ENCODE measurements at regions not wholly inside any gene's neighbourhood (a gene's known extent, or its start where the extent isn't known, plus 50 kb on each side); places are given as distances from the start of the nearest gene placed in this dataset.
"Not testable (repeated sequence)": the region's sequence is repeated elsewhere in the genome, so short reads cannot be mapped to it uniquely, and the experiment has no call there.

DNA sequence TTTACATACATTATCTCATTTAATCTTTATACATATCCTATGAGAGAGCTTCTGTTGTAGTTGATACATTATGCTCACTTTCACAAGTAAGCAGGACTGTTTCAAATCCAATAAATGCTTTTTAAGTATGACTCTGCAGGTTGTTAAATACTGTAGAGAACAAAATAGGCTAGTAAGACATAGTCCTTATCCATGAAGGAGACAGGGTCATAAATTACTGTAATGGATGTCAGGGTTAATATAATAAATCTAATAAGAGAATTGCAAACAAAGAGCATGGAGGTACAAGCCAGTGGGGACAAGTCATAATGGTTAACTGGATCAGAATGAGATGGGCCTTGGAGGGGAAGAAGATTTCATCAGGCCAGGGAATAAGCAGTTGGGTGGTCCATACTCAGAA, 303.8 kb upstream of the RGS6 start:
- no peaks in the 10 kb centered on the region for H3K27me3 Mint-ChIP-seq (ENCODE audit: low read depth)
- TF ChIP-seq, protein P1, sequence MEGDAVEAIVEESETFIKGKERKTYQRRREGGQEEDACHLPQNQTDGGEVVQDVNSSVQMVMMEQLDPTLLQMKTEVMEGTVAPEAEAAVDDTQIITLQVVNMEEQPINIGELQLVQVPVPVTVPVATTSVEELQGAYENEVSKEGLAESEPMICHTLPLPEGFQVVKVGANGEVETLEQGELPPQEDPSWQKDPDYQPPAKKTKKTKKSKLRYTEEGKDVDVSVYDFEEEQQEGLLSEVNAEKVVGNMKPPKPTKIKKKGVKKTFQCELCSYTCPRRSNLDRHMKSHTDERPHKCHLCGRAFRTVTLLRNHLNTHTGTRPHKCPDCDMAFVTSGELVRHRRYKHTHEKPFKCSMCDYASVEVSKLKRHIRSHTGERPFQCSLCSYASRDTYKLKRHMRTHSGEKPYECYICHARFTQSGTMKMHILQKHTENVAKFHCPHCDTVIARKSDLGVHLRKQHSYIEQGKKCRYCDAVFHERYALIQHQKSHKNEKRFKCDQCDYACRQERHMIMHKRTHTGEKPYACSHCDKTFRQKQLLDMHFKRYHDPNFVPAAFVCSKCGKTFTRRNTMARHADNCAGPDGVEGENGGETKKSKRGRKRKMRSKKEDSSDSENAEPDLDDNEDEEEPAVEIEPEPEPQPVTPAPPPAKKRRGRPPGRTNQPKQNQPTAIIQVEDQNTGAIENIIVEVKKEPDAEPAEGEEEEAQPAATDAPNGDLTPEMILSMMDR (conservative IDR thresholded peaks at IDR 0.05), result no peak
- peaks cover 2% of the 10 kb centered on the region for H3K9me3 Mint-ChIP-seq
- peaks cover 12% of the 10 kb centered on the region for H3K36me3 Mint-ChIP-seq (ENCODE audit: low read depth)
- peaks cover 6% of the 10 kb centered on the region for H3K4me1 Mint-ChIP-seq
- no peak overlapping the region for H3K4me3 Mint-ChIP-seq
- peak overlapping the region; percentile 83 for H3K27ac Mint-ChIP-seq (ENCODE audit: unreplicated experiment)
- no peak for DNase-seq (ENCODE audit: low read depth, low spot score)

DNA sequence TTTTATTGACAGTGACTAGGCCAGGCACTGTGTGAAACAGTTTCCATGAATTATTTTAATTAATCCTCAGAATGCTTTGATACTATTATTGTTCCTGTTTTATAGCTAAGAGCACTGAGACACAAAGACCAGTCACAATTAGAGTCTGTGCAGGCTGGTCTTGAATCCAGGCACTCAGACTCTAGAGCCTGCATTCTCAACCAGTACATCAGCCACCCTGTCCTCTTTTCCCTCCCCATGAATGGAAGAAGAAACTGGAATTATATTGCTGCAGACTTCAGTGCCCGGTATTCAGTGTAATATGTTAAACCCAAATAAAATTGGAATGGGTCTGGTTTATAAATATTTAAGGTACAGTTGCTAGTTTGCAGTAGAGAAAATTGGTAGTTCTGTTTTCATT, 303.0 kb upstream of the RGS6 start:
- Mint-ChIP-seq H3K27ac (ENCODE audit: unreplicated experiment) (no peak overlapping the region), H3K36me3 (ENCODE audit: low read depth) (peaks cover 15% of the 10 kb centered on the region), H3K4me3 (no peak overlapping the region), H3K27me3 (ENCODE audit: low read depth) (no peaks in the 10 kb centered on the region), H3K9me3 (peaks cover 5% of the 10 kb centered on the region), H3K4me1 (peaks cover 6% of the 10 kb centered on the region)
- DNase-seq (ENCODE audit: low read depth, low spot score), result no peak
- TF ChIP-seq, protein P1 (conservative IDR thresholded peaks at IDR 0.05), result no peak

DNA sequence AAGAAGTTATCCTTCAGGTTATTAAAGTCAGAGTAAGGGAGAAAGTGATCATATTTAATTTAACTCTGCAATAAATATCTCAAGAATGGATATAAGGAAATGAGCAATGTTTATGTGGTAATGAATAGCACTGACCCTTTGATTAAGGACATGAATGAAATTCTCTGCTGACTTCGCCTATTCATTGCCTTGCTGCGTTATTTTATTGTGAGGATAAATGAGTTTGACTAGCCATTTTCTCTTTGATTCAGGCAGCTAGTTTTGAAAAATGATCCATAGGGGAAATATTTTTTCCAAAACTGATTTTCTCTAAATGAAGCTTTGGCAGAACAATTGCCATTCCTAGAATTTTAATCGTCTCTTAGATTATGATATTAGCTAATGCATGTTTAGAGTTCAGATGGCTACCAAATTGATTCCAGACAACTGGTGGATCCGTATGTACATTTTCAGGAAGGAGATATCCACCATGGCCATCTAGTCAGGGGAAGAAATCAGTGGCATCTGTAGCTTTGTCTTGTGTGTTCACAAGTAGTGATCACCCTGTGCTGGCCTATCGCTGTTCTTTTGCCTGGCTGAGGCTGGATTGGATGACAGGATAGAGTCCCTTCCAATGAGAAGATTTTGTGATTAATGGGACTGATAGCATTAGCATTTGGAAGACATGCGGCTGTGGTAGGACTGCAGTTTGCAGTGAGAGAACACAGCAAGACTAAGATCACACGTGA, 302.3 kb upstream of the RGS6 start:
- DNase-seq (ENCODE audit: low read depth, low spot score), result no peak
- TF ChIP-seq, protein P1 (conservative IDR thresholded peaks at IDR 0.05), result no peak
- no peak overlapping the region for H3K27ac Mint-ChIP-seq (ENCODE audit: unreplicated experiment)
- peaks cover 5% of the 10 kb centered on the region for H3K9me3 Mint-ChIP-seq
- peaks cover 16% of the 10 kb centered on the region for H3K36me3 Mint-ChIP-seq (ENCODE audit: low read depth)
- peaks cover 6% of the 10 kb centered on the region for H3K4me1 Mint-ChIP-seq
- no peak overlapping the region for H3K4me3 Mint-ChIP-seq
- H3K27me3 Mint-ChIP-seq (ENCODE audit: low read depth), result no peaks in the 10 kb centered on the region

DNA sequence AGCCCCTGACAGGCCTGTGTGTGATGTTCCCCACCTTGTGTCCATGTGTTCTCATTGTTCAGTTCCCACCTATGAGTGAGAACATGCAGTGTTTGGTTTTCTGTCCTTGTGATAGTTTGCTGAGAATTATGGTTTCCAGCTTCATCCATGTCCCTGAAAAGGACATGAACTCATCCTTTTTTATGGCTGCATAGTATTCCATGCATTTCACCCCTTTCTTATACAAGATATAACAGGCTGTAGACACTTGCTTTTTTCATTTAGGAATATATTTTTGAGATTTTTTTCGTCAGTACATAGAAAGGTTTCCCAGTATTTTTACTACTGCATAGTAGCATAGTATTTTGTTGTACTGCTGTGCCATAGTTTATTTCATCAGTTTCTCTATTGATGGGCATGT, 301.2 kb upstream of the RGS6 start:
- not testable (repeated sequence) for H3K4me3 Mint-ChIP-seq; H3K4me1 Mint-ChIP-seq; H3K27me3 Mint-ChIP-seq (ENCODE audit: low read depth); H3K9me3 Mint-ChIP-seq; DNase-seq (ENCODE audit: low read depth, low spot score); H3K27ac Mint-ChIP-seq (ENCODE audit: unreplicated experiment)
- H3K36me3 Mint-ChIP-seq (ENCODE audit: low read depth), result peaks cover 20% of the 10 kb centered on the region

DNA sequence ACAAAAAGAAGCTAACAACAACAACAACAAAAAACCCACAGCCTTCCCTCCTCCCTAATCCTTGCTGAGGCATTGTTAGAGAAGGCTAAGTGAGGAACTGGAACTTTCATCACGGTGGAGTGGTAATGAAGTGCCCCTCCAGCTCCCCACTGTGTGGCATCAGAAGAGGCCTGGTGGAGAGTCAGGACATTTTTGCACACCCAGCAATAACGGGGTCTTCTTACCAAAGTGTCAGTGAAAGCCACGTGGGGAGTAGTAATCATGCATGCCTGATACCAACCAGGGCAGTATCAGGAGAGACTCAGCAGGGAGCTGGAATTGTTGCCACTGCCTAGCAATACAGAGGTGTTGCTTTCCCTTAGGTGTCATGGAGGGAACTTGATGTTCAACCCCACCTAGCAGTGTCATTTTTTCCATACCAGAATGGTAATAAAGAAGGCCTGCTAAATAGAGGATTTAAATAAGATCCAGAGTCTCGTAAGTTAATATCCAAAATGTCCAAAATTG, 299.7 kb upstream of the RGS6 start:
- Mint-ChIP-seq H3K27ac (ENCODE audit: unreplicated experiment) (peak overlapping the region; percentile 29), H3K9me3 (peaks cover 5% of the 10 kb centered on the region), H3K4me1 (no peaks in the 10 kb centered on the region), H3K27me3 (ENCODE audit: low read depth) (no peaks in the 10 kb centered on the region), H3K36me3 (ENCODE audit: low read depth) (peaks cover 23% of the 10 kb centered on the region), H3K4me3 (no peak overlapping the region)
- DNase-seq (ENCODE audit: low read depth, low spot score), result no peak
- TF ChIP-seq, protein P1 (conservative IDR thresholded peaks at IDR 0.05), result no peak

DNA sequence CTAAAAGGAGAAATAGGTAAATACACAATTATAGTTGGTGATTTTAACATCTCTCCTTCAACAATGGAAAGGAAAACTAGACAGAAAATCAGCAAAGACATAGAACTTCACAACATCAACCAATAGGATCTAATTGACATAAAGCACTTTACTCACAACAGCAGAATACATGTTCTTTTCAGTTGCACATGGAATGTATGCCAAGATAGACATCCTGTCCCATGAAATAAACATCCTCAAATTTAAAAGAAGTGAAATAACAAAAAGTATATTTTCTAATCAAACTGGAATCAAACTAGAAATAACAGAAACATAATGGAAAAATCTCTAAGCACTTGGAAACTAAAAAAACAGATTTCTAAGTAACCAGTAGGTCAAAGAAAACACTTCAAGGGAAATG, 296.2 kb upstream of the RGS6 start:
- H3K27ac Mint-ChIP-seq (ENCODE audit: unreplicated experiment), result no peak overlapping the region
- peaks cover 3% of the 10 kb centered on the region for H3K9me3 Mint-ChIP-seq
- no peak for DNase-seq (ENCODE audit: low read depth, low spot score)
- TF ChIP-seq, protein P1 (conservative IDR thresholded peaks at IDR 0.05), result no peak
- no peaks in the 10 kb centered on the region for H3K4me1 Mint-ChIP-seq
- H3K4me3 Mint-ChIP-seq, result no peak overlapping the region
- peaks cover 20% of the 10 kb centered on the region for H3K36me3 Mint-ChIP-seq (ENCODE audit: low read depth)
- no peaks in the 10 kb centered on the region for H3K27me3 Mint-ChIP-seq (ENCODE audit: low read depth)

Data from neural crest cell (in vitro differentiated cells).